NCI-H524 treated with DMSO at 0.1 percent for 48 hours (cell line): ENCODE measurements at regions not wholly inside any gene's neighbourhood (a gene's known extent, or its start where the extent isn't known, plus 50 kb on each side); places are given as distances from the start of the nearest gene placed in this dataset.

ENCODE experiments used
- DNase-seq: peaks from one replicate; lab custom pipeline; 2025; lab: John Stamatoyannopoulos, UW

DNA sequence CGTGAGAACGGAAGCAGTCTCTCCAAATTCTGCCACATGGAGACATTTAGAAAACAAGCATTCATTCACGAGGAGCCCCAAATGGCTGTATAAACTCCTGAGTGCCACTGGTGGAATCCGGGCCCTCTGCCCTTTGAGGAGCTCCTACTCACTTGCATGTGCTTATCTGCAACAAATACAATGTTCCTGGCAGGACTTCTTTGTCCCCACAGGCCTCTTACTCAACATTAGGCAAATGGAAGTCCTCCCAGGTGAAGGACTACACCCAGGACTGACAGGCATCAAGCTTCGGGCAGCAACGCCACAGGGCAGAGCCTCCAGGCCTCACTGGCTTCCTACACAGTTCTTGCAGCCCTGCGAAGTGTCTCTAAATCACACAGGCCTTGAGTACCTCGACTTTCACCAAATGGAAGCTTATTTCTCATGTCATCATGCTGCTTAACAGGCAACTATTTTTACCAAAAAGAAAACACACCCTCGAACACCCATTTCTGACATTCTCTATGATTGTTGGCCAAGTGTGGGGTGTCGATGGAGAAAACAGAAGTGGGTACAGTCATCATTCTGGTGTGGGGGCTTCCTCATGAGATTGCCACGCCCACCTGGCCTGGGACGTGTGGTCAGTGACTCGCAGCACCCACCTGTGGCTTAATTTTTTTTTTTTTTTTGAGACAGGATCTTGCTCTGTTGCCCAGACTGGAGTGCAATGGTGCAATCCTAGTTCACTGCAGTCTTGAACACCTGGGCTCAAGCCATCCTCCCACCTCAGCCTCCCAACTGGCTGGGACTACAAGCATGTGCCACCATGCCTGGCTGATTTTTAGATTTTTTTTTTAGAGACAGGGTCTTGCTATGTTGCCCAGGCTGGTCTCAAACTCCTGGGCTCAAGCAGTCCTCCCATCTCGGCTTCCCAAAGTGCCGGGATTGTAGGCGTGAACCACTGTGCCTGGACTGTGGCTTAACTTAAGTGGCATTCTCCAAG, 186.8 kb upstream of the GLI2 start:
- DNase-seq: no peak

DNA sequence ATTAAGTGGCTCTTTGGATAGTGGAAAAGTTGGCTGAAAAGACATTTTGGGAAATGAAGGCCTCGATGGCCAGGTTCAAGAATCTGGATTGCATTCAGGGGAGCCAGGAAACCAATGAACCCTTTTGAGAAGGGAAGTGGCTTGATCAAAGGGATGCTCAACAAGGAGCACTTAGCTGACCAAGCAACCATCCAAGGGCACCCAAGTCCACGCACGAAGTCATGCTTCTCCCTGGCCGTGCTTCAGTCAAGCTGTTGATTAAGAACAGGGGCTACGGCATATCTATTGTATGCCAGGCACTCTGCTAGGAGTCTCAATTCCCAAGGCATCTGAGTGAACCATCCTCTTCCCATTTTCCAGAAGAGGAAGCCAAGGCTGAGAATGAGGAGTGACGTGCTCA, 185.8 kb upstream of the GLI2 start:
- no peak for DNase-seq

DNA sequence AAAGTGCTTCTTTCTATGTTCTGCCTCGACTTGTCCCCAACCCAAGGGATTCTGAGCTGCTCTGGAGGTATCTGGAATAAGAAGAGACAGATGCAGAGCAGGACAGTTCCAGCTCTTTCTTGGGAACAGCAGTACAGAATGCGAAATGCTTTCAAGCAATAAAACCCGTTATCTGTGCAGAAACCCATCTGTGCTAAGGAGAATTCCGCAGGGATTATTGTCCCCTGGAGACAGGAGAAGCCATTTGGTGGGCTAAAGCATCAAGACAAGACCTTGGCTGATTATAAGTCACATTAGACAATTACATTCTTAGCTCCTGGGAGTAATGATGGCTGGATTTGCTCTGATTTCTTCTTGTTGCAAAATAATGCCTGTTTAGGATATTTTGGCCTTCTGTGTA, 185.4 kb upstream of the GLI2 start:
- no peak for DNase-seq

DNA sequence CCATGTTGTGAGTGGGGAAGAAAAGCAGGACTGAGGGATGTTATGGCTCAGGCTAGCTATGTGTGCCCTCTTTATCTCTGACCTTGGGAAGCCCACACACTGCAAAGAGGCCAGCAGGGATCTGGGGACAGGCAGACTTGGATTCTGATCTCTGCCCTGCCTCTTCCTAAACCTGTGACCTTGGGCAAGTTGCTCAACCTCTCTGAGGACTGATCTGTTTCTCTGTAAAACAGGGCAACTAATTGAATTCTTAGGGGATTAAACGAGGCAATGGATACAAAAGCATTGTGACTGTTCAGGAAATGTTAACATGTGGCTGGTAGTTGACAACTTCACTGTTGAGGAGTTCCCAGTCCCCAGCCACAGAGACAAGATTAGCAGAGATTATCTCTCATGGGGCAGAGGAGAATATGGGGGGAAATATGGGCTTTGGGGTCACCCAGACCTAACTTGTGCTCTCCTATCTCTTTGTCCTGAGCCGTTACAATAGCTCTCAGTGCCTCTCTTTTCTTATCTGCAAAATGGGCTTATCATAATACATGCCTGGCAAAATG, 184.7 kb upstream of the GLI2 start:
- no peak for DNase-seq

DNA sequence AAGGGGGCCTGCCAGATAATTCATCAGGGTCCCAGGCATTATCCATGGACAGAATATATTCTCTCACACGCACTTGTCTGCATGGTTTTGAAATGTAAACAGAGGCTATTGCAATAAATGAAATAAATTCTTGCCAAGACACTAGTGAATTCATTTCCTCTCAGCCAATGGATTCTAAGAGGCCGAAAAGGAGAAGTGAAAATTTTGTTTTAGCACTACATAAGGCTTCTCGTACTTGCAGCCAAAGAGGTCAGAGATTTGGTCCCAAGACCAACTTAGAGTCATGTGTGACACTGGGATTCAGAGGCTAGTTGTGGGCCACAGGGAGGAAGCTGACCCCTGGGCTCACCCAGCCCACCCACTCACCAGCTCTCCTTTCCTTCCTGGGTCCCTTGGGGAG, 184.1 kb upstream of the GLI2 start:
- no peak for DNase-seq

DNA sequence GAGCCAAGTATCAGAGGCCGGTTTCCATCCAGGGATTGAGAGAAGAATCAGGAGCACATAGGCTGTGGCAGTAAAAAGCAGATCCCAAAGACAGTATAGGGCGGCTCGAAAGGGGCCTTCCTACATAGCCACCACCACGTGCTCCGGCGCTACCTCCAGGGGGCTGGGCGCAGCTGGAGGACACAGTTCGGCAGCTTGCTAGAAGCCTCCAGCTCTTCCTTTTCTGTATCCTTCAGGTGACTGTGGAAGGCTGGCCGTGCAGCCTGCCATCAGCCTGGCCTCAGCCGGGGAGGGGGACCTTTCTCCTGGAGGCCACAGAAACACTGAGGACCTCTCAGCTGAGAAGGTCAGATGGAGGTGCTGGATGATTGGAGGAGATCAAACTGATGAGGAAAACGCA, 183.6 kb upstream of the GLI2 start:
- no peak for DNase-seq

DNA sequence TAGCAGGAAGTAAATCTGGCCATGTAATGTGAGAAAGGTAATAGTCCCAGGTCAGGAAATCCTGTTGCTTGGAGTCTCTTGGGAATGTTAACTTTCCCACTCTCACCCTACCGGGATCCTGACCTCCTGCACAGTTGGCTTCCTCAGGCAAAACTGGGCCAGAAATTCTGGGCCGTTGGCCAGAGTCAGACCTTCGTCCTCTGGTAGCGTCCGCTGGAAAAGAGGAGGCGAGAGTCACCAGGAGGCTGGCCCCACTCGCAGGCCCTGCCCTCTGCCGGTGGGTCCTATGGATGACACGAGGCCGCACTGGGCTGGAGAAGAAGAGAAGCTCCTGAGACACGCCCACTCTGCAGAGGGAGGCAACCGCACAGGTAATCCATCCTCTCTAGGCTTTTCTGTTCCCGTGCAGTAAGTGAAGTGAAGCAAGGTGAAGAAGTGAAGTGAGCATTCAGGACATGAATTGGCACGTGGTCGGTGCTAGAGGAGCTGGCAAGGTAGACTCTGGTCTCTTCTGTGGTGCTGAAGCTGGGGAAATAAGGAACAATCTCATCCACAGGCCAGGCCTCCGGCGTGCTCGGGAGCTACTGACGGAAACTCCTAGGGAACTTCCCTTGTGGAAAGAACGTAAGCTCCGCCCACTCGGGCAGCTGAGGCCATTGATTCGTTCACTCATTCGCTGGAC, 182.7 kb upstream of the GLI2 start:
- no peak for DNase-seq

DNA sequence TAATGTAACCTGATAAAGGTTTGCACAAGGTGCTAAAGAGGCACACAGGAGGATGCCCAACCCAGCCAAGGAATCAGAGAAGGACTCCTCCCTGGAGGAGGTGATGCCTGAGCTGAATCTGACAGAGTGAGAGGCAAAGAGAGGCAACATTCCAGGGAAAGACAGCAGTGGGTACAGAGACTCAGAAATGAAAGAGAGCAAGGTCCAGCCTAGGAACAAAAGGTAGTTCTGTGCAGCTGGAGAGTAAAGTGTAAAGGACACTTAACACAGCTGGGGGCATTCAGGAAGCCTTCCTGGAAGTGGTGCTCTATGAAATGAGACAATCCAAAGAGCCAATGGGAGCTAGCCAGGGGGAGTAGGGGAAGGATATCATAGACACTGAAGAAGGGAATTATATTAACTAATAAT, 181.0 kb upstream of the GLI2 start:
- no peak for DNase-seq

DNA sequence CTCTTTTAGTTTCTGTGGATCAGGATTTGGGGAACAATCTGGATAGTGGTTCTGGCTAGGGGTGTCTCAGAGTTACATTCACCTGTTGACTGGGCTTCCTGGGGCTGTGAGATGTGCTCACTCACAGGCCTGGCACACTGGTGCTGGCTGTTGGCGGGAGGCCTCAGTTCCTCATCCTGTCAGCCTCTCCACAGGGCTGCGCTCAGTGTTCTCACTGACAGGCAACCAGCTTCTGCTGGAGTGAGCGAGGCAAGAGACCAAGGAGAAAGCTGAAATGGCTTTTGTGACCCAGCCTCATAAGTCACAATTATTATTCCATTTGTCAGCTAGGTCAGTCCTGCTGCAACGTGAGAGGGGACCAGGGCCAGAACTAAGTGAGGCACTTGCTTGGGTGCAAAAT, 180.6 kb upstream of the GLI2 start:
- no peak for DNase-seq

DNA sequence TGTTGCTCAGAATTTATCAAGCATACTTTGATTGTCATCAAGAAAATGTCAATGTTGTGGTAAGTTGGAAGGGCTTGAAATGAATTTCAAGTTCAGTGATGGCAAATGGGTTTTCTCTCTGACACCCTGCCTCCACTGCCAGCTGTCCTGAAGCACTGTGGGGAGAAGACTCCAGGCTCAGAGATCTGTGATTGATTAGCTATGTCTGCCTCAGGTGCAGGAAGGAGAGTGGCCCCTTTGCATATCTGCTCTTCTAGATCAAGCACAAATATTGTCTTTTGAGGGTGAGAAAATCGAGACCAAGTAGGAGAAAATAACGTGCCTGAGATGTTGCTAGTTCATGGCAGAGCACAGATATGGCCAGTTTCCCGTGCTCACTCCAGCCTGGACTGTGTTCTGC, 178.8 kb upstream of the GLI2 start:
- DNase-seq: no peak

DNA sequence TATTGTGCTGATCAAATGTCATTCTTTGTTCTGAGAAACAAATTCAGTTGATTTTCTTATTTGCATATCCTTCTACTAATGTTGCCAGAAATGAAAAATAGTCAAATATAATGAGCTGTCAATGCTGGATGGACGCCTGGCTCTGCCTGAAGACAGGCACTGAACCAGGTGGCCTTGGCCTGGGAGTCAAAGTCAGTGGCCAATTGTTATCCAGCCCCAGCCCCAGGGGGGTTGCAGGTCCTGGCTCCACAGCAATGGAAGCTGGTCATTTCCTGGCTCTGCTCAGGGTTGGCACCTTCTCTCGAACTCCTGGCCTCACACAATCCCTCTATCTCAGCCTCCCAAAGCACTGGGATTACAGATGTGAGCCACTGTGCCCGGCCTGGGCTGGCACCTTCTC, 176.8 kb upstream of the GLI2 start:
- DNase-seq: no peak

DNA sequence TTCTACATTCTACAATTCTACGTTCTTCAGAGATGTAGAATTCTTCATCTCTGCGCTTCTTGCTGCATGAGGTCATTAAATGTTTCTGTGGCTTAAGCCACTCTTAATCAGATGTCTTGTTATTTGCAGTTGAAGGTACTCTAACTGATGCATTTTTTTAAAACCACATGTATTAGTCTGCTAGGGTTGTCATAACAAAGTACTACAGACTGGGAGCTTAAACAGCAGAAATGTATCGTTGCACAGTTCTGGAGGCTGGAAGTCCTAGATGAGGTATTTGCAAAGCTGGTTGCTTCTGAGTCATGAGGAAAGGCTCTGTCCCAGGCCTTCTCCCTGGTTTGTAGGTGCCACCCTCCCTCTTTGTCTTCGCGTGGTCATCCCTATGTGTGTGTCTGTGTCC, 176.3 kb upstream of the GLI2 start:
- DNase-seq: no peak

DNA sequence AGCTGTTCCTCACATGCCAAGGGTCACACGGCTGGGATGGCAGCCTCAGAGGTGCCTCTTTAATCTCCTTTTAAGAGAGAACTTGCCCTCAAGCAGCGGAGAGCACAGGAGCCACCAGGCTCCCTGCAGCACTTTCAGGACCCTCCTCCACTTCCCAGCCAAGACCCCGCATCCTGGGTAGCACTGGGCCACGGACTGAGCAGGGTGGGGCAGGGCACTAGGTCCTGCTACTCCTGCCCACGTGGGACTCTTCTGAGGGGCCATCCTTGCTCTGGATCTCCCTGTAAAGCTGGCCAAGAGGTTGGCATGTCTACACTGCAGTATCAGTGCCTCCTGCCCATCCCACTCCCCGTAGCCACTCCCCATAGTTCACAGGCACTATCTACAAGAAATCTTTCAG, 175.3 kb upstream of the GLI2 start:
- no peak for DNase-seq

DNA sequence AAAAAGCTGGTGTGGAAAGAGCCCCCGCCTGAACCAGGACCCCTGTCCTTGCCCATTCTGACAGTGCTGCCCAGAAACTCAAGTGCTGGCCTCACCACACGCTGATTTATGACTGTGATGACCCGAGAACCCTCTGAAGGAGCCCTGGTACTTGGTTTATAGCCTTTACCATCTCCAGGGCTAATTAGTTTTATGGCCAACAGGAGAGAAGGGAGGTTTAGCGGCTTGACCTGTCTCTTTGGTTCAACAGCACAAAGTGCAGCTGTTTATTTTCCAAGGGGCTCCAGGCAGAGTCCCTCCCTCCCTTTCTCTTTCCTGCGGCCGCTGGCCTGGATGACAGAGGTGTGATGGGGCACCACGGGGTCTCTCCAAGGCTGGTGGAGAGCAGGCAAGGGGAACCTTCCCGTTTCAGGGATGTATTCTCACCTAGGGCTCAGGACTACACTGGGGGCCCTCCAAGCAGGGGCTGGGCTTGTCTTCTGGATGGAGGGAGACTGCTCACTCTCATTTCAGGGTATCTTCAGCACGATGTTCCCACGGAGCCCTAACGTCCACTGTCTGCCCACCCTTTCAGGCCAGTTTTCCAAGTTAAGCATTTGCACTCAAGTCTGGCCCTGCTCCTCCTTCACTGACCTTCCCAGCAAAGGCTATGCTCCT, 174.2 kb upstream of the GLI2 start:
- no peak for DNase-seq

DNA sequence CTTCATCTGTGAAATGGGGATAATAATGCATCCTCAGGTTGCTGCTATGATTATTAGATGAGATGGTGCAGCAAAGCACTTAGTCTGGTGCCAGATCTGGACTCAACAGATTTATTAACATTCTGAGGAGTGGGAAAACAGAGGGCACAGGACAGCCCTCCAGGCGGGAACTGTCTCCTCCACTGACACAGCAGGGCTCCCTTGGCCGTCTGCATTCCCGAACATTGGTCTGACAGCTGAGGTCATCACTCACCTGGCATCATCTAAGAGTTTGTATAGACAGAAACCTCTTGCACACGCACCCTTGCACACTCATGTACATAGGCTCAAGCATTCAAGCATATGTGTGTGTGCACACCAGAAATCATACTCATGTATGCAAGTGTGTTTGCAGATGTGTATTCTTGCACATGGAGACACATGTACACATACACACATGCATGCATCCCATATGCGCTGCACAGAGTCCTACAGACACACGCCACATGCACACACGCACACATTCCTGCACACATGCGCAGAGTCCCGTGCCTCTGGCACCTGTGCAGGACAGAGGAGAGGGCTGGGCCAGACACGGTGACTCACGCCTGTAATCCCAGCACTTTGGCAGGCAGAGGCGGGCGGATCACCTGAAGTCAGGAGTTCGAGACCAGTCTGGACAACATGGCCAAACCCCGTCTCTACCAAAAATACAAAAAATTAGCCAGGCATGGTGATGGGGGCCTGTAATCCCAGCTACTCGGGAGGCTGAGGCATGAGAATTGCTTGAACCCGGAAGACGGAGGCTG, 173.3 kb upstream of the GLI2 start:
- DNase-seq: no peak

DNA sequence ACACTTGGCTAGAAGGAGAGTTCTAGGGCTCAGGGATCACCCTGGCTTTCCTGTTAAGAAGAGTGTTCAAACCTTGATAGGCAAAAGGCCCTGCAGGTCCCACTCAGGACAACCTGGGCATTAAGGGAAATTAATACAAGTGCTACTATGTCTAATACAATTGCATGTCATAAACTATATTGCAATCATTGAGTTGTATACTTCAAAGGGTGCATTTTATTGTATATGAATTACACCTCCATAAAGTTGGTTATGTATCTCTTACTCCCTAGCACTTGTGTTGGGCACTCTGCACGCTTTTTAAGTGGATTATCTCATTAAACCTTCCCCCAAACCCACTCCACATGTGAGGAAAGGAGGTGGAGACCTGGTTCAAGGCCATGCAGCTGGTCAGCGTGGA, 172.1 kb upstream of the GLI2 start:
- no peak for DNase-seq

DNA sequence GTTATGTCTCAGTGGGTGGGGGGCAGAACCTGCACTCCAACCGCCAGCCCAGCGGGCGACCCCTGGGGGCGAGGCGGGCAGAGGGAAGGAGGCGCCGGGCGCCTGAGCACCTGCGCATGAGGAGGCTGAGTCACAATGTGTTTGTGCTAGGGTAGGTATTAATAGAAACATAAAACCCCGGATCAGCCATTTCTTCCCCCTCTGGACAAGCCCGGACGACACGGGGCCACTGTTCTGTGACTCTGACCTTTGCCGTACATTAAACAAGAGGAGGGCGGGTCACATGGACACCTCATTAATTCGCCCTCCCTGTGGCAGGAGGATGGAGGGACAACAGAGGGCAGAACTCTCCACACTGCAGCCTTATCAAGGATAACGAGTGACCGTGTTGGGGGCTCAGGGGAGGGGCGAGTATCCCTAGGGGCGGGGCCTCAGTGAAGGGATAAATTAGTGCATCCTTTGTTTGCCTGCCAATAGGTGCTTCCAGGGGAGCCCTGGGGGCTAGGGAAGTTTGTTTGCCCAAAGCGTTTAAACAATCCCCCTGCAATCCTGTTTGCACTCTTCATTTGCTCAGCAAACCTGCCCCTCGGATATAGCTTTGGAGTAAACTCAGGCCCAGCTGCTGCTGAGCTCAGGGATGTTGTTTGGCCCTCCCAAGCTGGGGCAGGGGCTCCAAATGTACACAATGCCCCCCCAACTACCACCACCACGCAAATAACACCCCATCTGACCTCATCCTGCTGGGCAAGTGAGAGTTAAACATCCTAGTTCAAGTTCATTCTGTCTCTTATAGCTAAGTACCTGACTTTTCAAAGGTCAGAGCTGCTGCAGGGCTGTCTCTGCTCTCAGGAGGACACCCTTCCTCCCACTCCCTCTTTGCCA, 171.2 kb upstream of the GLI2 start:
- no peak for DNase-seq

DNA sequence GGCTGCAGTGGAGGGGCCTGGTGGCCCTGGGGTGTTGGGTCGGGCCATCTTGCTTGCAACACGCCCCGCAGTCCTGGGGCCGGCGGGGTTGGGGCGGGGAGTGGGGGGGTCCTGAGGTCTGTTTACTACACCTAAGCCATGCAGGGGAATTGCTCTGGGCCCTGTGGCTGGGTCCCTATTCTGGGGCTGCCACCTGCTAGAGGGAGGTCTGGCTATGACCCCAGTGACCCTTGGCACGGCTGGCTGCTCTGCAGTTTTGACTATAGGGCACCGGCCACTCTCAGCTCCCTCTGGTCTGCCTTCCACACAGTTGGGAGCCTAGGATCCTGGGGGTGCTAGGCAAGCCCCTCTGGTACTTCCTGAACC, 170.6 kb upstream of the GLI2 start:
- no peak for DNase-seq

DNA sequence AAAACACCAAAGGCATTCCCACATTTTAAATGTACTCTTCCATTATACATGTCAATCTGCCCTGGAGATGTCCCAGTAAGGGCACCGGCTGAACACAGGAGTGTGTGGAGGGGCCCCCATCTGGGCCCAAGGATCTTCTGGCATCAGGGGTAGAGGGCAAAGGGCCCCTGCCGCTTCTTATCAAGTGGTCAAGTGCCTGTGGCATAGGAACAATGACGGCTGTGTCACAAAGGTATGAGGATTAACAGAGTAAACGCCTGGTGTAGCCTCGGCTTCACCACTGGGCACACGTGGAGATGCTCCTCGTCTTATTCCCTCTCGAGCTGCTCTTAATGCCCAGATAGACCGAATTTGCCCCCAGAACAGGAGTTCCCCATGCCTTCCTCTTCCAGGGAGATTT, 169.7 kb upstream of the GLI2 start:
- no peak for DNase-seq

DNA sequence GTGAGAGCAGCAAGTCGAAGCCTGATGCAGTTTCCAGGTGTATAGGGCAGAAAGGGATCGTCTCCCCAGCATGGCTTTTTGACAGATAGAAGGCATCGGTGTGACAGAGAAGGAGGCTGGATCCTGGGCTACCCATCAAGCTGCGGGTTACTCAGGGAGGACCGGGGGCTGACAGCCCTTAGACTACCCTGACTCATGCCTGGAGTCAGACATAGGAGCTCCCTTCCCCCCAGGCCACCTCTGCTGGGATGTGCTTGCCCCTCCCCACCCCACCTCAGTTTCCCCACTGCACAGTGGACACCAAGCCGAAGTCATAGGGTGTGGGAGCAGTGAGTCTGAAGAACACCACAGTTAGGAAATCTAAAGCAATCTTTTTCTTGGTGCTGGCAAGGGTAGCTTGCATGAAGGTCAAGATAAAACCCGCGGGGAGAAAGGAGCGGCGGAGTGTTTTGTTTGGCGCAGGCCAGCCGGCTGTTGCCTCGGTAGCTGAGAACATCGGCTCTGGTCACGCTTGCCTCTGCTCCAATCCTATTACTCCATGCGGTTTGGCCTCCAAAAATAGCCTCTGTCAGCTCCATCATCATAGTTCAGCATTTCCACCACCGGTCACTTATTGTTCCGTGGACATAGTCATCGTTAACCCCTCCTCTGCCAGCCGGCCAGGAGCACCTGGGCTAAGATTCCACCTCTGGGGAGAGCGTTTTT, 169.2 kb upstream of the GLI2 start:
- no peak for DNase-seq
